Suprapubic skin (tissue), 4 donors: ENCODE measurements at regions not wholly inside any gene's neighbourhood (a gene's known extent, or its start where the extent isn't known, plus 50 kb on each side); places are given as distances from the start of the nearest gene placed in this dataset.

Source experiments
- DNase-seq, 2 donors: peaks; one replicate each; pipeline ENCODE4 v3.0.0-alpha.2; 2019; ENCODE audit warnings: low spot score in 2 of 2
- H3K27ac ChIP-seq: fragments of 200-600 bp; sonication (generic); one replicate; pipeline ENCODE4 v1.5.1; 2019
- H3K27me3 ChIP-seq: fragments of 200-600 bp; sonication (generic); one replicate; pipeline ENCODE4 v1.5.1; 2019
- H3K36me3 ChIP-seq: fragments of 200-600 bp; sonication (generic); one replicate; pipeline ENCODE4 v1.5.1; 2019
- H3K4me1 ChIP-seq: fragments of 200-600 bp; sonication (generic); one replicate; pipeline ENCODE4 v1.5.1; 2019
- H3K4me3 ChIP-seq: fragments of 200-600 bp; sonication (generic); one replicate; pipeline ENCODE4 v1.5.1; 2019; ENCODE audit warnings: mild to moderate bottlenecking
- H3K9me3 ChIP-seq: fragments of 200-600 bp; sonication (generic); one replicate; pipeline ENCODE4 v1.5.1; 2019
- EP300 ChIP-seq: sonication (generic); formaldehyde crosslinking; IDR thresholded peaks from one replicate; pipeline ENCODE4 v1.6.1; 2017; ENCODE audit warnings: antibody characterized with exemption
- POLR2A ChIP-seq, 2 donors: fragments of 450-650 bp; IDR thresholded peaks; one replicate each; pipeline ENCODE4 v1.6.1; 2017; ENCODE audit warnings: antibody characterized with exemption in 2 of 2, mild to moderate bottlenecking in 2 of 2, moderate library complexity in 2 of 2
- POLR2AphosphoS5 ChIP-seq, 3 donors: sonication (generic); formaldehyde crosslinking; IDR thresholded peaks; one replicate each; pipeline ENCODE4 v1.6.1; 2017; ENCODE audit warnings: antibody characterized with exemption in 3 of 3
- WGBS: methylation state at CpG from one replicate; pipeline ENCODE4 v1.1.5; 2018; 5-methylcytosine and 5-hydroxymethylcytosine counted together
- TF ChIP-seq, protein P1 (sequence below), 2 donors: fragments of 200-600 bp in 1 of 2; fragments of 450-650 bp in 1 of 2; sonication (generic) in 1 of 2; IDR thresholded peaks; one replicate each; pipeline ENCODE4 v1.5.1; 2016 to 2019; ENCODE audit warnings: antibody characterized with exemption in 2 of 2, mild to moderate bottlenecking in 1 of 2, moderate library complexity in 1 of 2

- no peak overlapping the region for H3K27ac ChIP-seq
- H3K4me3 ChIP-seq = no peak overlapping the region
- H3K36me3 ChIP-seq = no peaks in the 10 kb centered on the region
- no peaks in the 10 kb centered on the region for H3K9me3 ChIP-seq
- no peaks in the 10 kb centered on the region for H3K4me1 ChIP-seq
- no peak for DNase-seq
- TF ChIP-seq POLR2AphosphoS5 (IDR thresholded peaks at IDR 0.05) = no peak
- no peak for TF ChIP-seq POLR2A (IDR thresholded peaks at IDR 0.05)
- no peak for TF ChIP-seq EP300
- TF ChIP-seq, protein P1, sequence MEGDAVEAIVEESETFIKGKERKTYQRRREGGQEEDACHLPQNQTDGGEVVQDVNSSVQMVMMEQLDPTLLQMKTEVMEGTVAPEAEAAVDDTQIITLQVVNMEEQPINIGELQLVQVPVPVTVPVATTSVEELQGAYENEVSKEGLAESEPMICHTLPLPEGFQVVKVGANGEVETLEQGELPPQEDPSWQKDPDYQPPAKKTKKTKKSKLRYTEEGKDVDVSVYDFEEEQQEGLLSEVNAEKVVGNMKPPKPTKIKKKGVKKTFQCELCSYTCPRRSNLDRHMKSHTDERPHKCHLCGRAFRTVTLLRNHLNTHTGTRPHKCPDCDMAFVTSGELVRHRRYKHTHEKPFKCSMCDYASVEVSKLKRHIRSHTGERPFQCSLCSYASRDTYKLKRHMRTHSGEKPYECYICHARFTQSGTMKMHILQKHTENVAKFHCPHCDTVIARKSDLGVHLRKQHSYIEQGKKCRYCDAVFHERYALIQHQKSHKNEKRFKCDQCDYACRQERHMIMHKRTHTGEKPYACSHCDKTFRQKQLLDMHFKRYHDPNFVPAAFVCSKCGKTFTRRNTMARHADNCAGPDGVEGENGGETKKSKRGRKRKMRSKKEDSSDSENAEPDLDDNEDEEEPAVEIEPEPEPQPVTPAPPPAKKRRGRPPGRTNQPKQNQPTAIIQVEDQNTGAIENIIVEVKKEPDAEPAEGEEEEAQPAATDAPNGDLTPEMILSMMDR (IDR thresholded peaks at IDR 0.05) = no peak
- 73% methylated on average over 6 of the region's 6 CpGs for WGBS
- H3K27me3 ChIP-seq = no peaks in the 10 kb centered on the region
These were observed 296.2 kb upstream of the ANO3 start for GRCh38 chr11:26035696-26036095.

DNA sequence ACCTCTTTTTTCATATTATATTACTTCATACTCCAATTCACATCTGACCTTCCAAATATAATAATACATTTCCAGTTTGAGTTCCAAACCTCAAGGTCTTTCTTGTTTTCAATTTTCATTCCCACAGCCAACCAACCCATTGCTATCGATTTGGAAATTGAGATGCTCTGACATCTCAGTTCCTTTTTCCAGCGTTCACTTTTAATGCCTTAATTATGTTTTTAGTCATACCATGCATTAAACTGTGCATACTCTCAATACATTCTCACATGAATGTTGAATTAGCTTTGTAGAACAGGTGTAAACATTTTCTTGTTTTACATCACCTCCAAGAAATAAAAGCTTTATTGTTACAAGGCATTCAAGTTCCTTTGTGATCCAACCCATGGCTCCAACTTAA is 294.2 kb upstream of the ANO3 start:
- H3K36me3 ChIP-seq = no peaks in the 10 kb centered on the region
- no peak for TF ChIP-seq EP300
- TF ChIP-seq POLR2AphosphoS5 (IDR thresholded peaks at IDR 0.05) = no peak
- H3K4me3 ChIP-seq = no peak overlapping the region
- no peaks in the 10 kb centered on the region for H3K4me1 ChIP-seq
- WGBS = 86% methylated on average over 2 of the region's 2 CpGs
- H3K27ac ChIP-seq = no peak overlapping the region
- no peaks in the 10 kb centered on the region for H3K27me3 ChIP-seq
- no peak for DNase-seq
- no peaks in the 10 kb centered on the region for H3K9me3 ChIP-seq

DNA sequence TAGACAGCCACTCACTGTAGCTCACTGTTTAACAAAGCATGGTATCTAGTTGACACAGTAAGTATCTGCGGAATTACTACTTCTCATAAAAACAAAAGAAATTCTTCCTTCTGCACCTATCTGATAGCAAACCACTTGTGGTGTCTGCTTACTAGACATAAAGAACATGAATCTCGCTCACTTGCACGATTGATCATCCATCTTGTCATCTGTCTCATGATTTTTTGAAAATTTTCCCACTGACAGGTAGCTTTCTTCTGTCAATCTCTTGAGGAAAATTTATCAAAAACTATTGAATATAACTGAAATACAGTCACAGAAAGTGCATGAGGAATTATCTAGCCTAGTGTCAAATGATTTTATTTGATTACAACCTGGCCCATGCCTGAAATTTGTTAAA is 291.6 kb upstream of the ANO3 start:
- TF ChIP-seq POLR2AphosphoS5 (IDR thresholded peaks at IDR 0.05) (no peak), EP300 (no peak), POLR2A (IDR thresholded peaks at IDR 0.05) (no peak)
- TF ChIP-seq, protein P1 (IDR thresholded peaks at IDR 0.05) = no peak
- Histone ChIP-seq H3K27me3 (no peaks in the 10 kb centered on the region), H3K9me3 (no peaks in the 10 kb centered on the region), H3K36me3 (no peaks in the 10 kb centered on the region), H3K4me3 (no peak overlapping the region), H3K4me1 (no peaks in the 10 kb centered on the region), H3K27ac (no peak overlapping the region)
- WGBS = 63% methylated on average over 3 of the region's 3 CpGs
- no peak for DNase-seq

- Histone ChIP-seq H3K27me3 (no peaks in the 10 kb centered on the region), H3K4me1 (no peaks in the 10 kb centered on the region), H3K4me3 (no peak overlapping the region), H3K9me3 (no peaks in the 10 kb centered on the region), H3K27ac (no peak overlapping the region), H3K36me3 (no peaks in the 10 kb centered on the region)
- no peak for DNase-seq
- 81% methylated on average over 5 of the region's 7 CpGs for WGBS
- no peak for TF ChIP-seq POLR2A (IDR thresholded peaks at IDR 0.05)
- no peak for TF ChIP-seq EP300
- TF ChIP-seq POLR2AphosphoS5 (IDR thresholded peaks at IDR 0.05) = no peak
- TF ChIP-seq, protein P1 (IDR thresholded peaks at IDR 0.05) = no peak
These were observed 289.8 kb upstream of the ANO3 start for GRCh38 chr11:26042113-26042512.

DNA sequence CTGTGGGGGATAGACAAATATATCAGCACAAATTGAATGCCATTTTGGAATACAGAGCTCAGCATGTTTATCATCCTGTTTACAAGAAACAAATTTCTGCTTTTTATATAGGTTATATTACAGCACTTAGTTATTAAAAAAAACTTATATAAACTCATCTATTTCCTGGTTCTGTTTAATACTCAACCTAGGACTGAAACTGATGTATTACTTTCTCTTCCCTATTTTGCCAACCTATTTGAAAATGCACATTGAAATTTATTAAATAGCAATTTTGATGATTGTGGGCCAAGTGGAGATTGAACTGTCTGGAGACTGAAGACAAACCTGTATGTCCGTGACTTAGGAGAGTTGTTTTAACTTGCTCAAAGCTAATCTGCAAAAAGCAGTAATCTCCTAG is 288.3 kb upstream of the ANO3 start:
- TF ChIP-seq, protein P1 (IDR thresholded peaks at IDR 0.05) = no peak
- TF ChIP-seq POLR2A (IDR thresholded peaks at IDR 0.05) (no peak), EP300 (no peak), POLR2AphosphoS5 (IDR thresholded peaks at IDR 0.05) (no peak)
- H3K9me3 ChIP-seq = no peaks in the 10 kb centered on the region
- H3K27me3 ChIP-seq = no peaks in the 10 kb centered on the region
- WGBS = 59% methylated on average over 1 of the region's 1 CpG
- no peak overlapping the region for H3K27ac ChIP-seq
- no peak overlapping the region for H3K4me3 ChIP-seq
- no peaks in the 10 kb centered on the region for H3K4me1 ChIP-seq
- no peak for DNase-seq
- H3K36me3 ChIP-seq = no peaks in the 10 kb centered on the region

GRCh38 chr11:26044389-26044788 is 287.5 kb upstream of the ANO3 start:
- H3K4me1 ChIP-seq = no peaks in the 10 kb centered on the region
- DNase-seq = no peak
- WGBS = 65% methylated on average over 1 of the region's 1 CpG
- TF ChIP-seq, protein P1 (IDR thresholded peaks at IDR 0.05) = no peak
- no peak for TF ChIP-seq POLR2AphosphoS5 (IDR thresholded peaks at IDR 0.05)
- no peak for TF ChIP-seq EP300
- TF ChIP-seq POLR2A (IDR thresholded peaks at IDR 0.05) = no peak
- H3K27ac ChIP-seq = no peak overlapping the region
- H3K36me3 ChIP-seq = no peaks in the 10 kb centered on the region
- H3K27me3 ChIP-seq = no peaks in the 10 kb centered on the region
- no peaks in the 10 kb centered on the region for H3K9me3 ChIP-seq
- no peak overlapping the region for H3K4me3 ChIP-seq
